Stimulated activated CD8-positive, alpha-beta memory T cell treated with anti-CD3 and anti-CD28 coated beads, Interleukin-4, amount 100 ng/mL, for 1 hour (primary cell): ENCODE measurements at regions not wholly inside any gene's neighbourhood (a gene's known extent, or its start where the extent isn't known, plus 50 kb on each side); places are given as distances from the start of the nearest gene placed in this dataset.
A peak's percentile ranks its signal among the peaks of the same experiment; 100 is the strongest.

Experiments
- DNase-seq, 2 donors: peaks; one replicate each; pipeline ENCODE4 v3.0.0-alpha.2; 2020; ENCODE audit warnings: low read depth in 2 of 2, low spot score in 1 of 2

DNA sequence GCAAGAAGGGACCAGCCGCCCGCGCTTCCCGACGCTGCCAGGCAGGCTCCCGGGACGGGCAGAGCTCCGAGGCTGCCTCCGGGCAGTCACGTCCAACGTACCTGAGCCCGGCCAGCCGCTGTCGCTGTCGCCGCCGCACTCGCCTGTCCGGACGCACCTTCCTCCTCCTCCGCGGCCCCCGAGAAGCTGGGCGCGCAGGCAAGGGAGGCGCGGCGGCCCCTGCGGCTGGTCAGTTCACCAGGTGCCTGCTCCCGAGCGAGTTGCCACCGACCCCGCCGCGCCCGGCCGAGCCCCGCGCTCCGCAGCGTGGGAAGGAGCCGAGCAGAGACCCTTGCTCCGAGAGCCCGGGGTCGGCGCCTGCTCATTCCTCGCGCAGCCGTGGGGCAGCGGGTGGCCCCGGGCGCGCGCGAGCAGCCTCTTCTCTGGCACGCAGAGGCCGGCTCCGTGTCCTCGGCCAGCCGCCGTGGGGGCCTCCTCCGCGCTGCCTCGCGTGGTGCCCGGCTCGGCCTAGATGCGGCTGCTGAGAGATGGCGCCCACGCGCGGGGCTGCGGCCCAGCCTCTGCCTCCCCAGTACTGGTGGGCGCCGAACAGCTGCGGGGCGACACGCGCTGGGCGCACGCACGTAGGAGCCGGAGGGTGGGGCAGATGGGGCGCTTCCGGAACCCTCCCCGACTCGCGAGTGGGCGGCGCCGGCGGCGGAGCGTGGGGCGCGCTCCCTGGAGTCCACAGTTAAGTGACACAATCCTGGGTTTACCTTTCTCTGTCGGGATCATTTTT lies 419.4 kb downstream of the UQCRFS1 start:
- DNase-seq: no peak

DNA sequence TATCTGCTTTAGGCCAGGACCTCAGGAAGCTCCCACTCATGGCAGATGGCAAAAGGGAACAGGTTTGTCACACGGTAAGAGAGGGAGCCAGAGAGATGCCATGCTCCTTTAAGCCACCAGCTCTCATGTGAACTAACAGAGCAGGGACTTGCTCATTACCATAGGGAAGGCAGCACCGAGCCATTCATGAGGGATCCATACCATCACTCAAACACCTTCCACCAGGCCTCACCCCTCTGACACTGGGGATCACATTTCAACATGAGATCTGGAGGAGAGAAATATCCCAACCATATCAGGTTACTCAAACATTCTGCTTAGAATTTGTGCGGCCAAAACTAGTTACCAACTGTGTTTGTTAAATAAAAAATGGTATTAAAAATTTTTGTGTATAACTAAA lies 427.0 kb downstream of the UQCRFS1 start:
- DNase-seq: no peak

DNA sequence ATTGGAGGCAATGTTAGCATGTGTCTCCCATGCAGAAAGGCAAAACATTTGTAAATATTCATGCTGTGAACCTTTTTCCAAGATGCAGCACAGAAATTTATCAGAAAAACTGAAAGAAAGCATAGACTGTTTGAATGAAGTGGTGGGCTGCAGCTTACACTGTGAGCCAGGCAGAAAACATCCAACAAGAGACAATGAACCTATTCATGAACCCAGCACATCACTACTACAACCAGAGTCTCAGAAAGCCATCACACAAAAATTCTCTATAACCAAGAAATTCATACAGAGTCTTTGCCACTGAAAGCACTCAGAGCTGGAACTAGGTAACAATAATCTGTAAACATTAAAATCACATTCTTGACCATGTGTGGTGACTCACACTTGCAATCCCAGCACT lies 448.9 kb downstream of the UQCRFS1 start:
- DNase-seq: no peak

DNA sequence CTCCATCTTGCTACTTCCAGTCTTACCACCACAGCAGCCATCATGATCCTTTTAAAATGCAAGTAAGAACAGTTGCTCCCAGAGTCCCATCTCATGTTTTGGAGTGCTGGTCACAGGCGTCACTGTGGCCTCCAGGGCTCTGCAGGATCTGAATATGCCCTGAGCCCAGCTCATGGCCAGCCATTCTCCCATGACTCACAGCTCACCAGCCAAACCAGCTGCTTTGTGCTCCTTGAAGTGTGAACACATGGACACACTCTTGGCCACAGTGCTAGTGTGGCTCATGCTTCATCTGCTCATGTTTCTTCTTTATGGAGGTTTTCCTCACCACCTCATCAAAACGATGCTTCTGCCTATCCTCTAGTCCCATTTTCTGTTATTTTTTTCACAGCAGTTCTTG lies 466.5 kb downstream of the UQCRFS1 start:
- DNase-seq: no peak

DNA sequence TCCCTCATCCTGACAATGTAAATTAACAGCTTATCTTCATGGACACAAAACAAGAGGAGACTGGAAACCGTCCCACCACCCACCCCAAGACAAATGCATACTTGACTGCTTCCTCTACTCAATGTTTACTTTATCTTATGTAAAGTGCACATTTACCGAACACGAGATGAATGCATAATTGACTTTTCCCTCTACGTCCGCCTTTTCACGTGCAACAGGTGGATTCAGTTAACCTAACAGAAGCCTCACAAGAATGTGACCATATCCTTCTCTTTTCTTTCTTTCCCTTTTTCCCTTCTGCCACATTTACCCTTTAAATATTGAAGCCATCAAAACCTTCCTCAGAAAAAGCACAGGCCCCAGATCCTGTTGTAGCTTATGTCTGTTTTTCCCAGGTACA lies 468.0 kb downstream of the UQCRFS1 start:
- no peak for DNase-seq

DNA sequence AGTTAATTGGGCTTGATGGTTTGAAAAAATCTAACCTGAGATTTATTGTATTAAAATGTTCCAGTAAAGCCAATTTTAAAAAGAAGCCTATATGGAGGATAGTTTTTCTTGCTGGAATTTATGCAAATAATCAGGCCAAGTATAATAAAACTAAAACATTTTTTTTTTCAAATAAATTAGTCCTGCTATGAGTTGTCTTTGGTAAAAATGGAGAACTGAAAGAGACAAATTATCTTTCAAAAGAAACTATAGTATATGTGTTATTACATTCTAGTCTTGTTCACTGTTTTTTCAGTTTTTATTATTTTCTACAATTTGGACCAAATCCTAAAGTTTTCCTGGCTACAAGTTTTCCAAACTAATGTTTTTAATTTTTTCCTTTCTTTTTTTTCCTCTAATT lies 468.9 kb downstream of the UQCRFS1 start:
- no peak for DNase-seq

DNA sequence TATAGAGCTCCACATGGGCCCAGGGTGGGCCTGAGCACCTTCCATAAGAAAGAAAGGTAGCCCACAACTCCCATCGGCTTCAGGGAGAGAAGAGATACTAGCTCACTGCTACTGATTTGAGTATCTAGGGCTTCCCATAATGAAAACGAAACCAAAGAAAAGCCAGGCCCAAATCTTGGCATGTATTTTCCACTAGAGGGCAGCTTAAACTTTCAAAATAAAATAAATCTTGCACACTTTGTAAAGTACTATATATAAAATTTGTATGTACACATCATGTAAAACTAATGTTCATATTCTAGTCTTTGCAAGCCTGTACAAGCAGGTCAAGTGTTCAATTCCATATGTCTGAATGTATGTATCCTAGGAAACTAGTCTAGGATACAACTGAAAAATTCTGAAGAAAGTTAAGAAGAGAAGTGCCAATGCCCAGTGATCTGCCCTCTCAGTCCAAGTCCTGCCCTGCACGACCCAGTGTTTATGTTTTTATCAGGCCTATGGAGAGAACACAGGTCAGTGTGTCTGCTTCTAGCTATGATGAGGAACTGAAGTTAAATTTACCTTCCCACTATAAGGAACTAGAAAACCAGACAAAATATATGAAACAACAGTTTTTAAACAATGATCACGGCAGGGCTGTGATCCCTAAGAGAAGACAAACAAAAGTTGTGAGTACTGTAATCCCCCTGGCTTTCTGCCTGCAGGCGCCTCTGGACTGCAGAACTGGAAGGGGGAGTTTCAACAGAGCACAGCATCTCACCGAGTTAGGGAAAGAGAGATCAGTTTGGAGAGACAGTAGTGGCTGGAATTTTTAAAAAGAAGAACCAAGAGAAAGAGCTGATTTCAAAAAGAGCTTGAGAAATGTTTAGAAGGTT lies 475.7 kb downstream of the UQCRFS1 start:
- no peak for DNase-seq

DNA sequence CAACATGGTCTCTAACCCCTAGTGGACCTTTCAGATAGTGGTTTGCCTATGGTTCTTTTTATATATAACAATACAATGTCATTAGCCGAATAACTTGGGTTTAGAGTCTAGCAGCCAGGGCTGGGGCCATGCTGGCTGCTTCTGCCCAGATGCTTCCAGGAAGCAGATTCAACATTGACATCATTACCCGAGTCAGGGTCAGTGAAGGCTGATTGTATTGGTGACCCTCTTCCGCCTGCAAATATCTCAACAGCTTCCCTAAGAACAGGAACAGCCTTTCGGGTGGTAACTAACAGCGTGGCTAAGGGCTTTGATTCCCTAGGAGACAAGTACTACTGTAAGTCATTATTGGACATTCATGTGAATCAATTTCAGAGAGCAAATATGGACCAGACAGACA lies 476.4 kb downstream of the UQCRFS1 start:
- no peak for DNase-seq

DNA sequence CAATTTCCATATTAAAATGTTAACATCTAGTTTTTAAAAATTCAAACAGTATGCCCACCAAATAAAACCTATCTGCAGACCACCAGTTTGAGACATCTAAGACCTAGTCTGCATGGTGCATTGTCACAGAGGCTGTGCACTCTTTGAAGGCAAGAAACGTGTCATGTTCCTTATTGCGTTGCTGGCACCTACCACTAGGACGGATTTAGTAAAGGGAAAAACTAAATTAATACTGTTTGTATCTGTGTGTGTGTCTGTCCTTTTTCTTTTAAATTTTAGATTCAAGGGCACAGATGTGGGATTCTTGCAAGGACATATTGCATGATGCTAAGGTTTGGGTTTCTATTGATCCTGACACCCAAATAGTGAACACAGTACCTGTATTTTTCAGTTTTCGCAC lies 481.4 kb downstream of the UQCRFS1 start:
- DNase-seq: no peak

DNA sequence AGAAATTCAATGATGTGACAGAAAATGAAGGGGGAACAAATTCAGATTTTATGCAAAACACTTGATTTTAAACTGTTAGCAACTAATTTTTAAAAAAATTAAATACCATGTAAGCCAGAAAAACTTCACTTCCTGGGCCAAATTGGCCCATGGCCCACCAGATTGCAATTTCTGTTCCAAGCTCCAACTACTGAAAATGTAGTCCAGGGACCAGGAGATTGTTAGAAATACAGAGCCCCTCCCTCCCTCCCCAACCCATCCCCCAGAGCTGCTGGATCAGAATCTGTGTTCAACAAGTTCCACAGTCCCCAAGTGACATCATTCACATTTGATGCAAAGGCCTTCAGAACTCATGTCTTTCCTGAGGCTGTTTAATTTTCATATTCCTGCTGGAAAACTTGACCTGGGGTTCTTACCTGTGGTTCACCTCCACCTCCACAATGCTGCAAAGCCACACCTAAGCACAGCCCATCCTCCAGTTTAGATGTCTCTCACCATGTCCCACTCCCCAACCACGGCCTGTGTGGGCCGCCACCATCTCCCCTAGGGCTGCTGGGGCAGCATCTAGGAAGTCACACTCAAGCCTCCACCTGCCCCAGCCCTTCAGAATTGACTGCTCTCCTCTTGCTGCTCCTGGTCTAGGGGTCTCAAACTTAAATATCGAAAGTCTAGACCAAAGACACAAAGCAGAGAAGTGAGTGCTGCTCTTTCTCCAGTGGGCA lies 482.0 kb downstream of the UQCRFS1 start:
- DNase-seq: no peak

DNA sequence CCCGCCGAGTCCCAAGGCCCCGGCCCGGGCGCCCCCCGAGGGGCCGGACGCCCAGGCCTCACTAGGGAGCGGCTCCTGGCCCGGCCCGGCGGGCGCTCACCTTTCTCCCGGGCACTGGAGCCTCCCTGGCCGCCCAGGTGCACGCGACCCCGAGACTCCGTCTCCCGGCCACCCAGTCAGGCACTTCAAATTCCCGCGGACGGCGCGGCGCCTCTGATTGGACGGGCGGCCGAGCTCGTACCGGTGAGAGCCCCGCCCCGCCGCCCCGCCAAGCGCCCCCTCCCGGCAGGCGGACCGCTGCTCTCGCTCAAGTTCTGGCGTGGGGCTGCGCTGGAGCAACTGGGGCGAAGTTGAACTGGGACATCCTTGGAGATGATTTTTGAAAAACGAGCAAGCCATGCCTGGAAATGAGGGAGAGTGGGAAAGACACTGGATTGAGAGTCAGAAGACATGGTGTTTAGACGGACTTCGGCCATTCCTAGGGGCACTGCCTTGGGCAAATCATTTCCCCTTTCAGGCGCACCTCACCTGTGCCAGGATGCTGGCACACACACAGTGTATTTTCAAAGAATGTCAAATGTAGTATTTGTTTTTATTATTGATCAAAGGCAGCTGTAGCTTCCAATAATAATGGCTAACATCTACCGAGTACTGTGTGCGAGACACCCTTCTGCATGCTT lies 485.3 kb downstream of the UQCRFS1 start:
- DNase-seq: no peak

DNA sequence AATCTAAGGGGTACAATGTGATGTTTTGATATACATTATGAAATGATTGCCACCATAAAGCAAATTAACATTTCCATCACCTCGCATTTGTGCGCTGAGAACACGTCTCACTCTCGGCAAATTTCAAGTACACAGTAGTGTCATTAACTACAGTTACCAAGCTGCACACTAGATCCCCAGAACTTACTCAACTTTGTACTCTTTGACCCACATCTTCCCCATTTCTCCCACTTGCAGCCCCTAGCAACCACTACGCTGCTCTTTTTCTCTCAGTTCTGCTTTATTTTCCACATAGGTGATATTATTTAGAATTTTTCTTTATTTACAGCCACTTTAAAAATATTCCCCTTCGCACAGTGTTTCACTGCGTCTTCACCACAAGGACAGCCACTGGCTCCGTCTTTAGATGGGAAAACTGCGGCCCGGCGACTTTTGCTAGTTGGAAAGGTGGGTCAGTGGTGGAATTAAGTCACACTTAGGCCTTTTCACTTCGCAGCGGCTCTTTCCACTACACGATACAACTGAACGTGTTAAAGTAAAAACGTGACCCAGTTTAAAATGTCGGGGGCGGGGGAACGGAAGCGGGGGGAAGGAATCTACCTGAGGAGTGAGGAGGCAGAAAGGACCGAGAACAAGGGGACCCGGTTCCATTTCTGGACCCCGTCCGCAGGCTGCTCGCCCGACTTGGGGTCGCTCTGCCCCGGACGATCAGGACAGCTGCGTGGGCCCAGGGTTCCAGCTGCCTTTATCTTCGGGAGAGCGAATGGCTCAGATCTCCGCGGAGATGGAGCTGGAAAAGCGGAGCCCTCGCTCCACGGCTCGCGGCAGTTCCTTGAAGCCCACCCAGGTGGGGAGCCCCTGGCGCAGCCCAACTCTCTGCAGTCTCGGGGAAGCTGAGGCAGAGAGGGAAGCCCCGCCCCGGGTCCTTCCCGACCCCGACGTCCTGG lies 486.1 kb downstream of the UQCRFS1 start:
- no peak for DNase-seq

DNA sequence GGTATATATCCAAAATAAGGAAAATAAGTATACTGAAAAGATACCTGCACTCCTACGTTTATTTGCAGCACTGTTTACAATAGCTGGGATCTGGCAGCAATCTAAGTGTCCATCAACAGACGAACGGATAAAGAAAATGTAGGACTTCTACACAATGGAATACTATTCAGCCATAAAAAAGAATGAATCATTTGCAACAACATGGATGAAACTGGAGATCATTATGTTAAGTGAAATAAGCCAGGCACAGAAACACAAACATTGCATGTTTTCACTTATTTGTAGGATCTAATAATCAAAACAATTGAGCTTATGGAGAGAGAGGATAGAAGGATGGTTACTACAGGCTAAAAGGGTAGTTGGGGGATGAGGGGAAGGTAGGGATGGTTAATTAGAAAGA lies 494.0 kb downstream of the UQCRFS1 start:
- DNase-seq: no peak

DNA sequence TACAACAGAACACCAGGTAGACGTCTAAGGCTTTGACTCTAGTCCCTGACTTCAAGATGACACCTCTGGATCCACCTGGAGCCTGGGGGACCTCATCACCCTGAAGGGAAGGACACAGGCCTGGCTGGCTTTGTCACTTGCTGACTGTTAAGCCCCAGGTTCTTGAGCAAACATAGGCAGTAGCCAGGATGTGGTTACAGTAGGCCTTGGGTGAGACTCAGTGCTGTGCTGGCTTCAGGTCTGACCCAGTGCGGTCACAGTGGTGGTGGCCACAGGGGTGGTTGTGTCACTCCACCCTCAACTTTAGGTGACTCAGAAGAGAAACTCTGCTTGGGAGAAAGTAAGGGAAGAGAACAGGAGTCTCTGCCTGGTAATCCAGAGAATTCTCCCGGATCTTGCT lies 497.8 kb downstream of the UQCRFS1 start:
- DNase-seq: peak in 1 of 2 donors; percentile 7

DNA sequence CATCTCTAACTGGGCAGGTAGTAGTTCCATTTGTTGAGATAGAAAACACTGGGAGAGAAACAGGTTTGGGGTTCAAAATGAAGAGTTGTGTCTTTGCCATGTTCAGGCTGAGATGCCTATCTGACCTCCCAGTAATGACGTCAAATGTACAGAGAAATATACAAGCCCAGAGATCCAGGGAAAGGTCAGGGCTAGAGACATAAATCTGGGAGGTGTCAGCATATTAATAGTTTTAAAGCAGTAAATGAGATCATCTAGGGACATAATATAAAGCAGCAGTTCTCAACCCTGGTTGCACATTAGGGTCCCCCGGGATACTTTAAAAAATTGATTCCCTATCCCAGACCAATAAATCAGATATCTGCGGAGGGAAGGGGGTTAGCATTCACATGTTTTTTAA lies 501.5 kb downstream of the UQCRFS1 start:
- DNase-seq: no peak

DNA sequence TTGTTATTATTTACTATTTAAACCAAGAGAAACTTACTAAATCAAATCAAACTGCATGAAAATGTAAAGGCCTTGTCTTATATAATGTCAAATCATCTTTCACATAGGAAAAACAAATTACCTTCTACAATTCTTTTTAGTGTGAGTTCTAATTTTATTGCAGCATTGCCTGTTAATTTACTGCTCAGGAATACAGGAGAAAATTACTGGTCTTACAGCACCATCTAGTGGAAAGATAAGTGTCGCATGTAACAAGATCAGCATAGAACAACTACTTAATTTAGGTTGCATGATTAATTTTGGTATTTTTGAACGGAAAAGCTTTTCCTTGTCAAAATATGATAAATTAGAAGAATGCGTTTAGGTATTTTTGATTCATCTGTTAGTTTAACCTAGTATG lies 502.7 kb downstream of the UQCRFS1 start:
- no peak for DNase-seq

DNA sequence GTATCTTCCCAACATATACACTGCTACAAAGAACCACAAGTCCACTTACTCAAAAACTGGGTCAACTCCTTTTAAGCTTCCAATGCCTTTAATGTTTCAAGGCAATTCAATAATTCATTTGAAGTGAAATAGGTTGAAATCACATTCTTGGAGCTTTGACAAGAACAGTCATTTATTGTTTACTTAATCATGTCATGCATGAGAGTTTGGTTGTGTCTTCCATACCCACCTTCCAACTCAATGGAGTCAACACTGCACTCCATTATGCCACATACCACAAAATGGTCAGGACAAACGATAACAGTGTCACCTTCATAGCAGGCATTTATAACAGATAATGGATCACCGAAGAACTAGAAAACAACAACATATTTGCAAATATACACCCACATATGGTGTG lies 506.3 kb downstream of the UQCRFS1 start:
- DNase-seq: no peak

DNA sequence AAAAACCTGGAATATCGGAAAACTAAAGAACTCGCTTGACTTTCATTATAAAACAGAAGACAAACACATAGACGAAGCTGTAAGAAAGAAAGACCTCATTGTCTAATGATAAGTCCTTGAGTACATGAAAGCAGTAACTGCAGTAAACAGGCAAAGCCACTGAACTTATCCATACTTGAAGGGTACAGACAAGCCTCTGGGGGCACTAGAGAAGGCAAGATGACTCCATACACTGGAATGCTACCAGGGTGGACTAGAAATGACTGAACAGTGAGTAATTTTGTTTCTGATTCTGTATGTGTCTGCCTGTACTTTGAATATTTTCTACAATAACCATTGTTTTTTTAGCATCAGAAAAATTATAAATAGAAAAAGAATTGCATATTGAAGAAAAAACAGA lies 507.9 kb downstream of the UQCRFS1 start:
- no peak for DNase-seq

DNA sequence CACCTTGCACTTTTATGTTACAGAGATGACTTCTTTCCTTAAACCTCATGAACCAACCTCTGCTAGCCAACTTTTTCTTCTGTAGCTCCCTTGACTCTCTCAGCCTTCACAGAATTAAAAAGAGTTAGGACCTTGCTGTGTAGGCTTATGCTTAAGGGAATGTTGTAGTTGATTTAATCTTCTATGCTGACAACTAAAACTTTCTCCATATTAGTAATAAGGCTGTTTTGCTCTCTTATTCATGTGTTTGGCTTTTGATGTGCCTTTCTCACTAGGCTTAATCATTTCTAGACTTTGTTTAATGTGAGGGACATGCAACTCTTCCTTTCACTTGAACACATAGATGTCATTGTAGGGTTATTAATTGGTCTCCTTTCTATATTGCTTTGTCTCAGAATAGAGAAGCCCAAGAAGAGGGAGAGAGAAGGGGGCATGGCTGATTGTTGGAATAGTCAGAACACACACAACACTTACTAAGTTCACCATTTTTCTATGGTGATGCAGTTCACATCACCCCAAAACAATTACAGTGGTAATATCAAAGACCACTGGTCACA lies 509.5 kb downstream of the UQCRFS1 start:
- no peak for DNase-seq

DNA sequence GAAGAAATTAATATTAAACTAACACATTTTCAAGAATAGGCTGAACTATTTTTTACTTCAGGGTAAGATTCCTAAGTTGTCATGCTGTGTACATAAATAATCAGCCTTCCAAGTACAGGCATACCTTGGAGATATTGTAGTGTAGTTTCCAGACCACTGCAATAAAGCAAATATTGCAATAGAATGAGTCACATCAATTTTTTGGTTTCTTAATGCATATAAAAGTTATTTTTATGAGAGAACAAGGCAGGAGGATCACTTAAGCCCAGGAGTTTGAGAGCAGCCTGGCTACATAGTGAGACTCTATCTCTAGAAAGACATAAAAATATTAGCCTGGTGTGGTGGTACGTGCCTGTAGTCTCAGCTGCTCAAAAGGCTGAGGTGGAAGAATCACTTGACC lies 511.5 kb downstream of the UQCRFS1 start:
- DNase-seq: no peak
